Panc1 (cell line): ENCODE measurements at regions not wholly inside any gene's neighbourhood (a gene's known extent, or its start where the extent isn't known, plus 50 kb on each side); places are given as distances from the start of the nearest gene placed in this dataset.
A peak's percentile ranks its signal among the peaks of the same experiment; 100 is the strongest.

Experiments used
- ATAC-seq: fragments of 200-7000 bp; cut with Tn5 transposase; 2 replicates; pipeline ENCODE4 v1.9.1; 2020; ENCODE audit warnings: mild to moderate bottlenecking, moderate library complexity
- BruUV-seq: library from RNA; stranded (reverse); fragments of 400-500 nt; replicated peaks from 2 replicates; lab custom pipeline; 2021; lab: Mats Ljungman, UMichigan
- CTCF ChIA-PET: fragments of 300-600 bp; sonication (Branson Sonifier 250); formaldehyde crosslinking; loops from one replicate; lab custom pipeline; 2022; ENCODE audit warnings: antibody characterized with exemption; lab: Charles Lee
- POLR2A ChIA-PET: fragments of 300-600 bp; sonication (Branson Sonifier 250); formaldehyde crosslinking; loops from one replicate; lab custom pipeline; 2022; ENCODE audit warnings: antibody characterized with exemption; lab: Charles Lee
- DNase-seq: peaks from one replicate; pipeline ENCODE4 v3.0.0-alpha.2; 2010; ENCODE audit warnings: low read depth, low spot score
- H3K27ac ChIP-seq: 2 replicates; pipeline ENCODE4 v1.5.1; 2011; ENCODE audit warnings: mild to moderate bottlenecking, low read length, inconsistent platforms
- H3K27me3 ChIP-seq: fragments of 200-500 bp; sonication (Bioruptor generic); 2 replicates; pipeline ENCODE4 v1.6.0; 2014; ENCODE audit warnings: low read length, inconsistent platforms; ENCODE audit not compliant: control insufficient read depth, insufficient read depth
- H3K36me3 ChIP-seq: fragments of 200-500 bp; sonication (Bioruptor generic); 2 replicates; pipeline ENCODE4 v1.5.1; 2014; ENCODE audit warnings: inconsistent platforms, mild to moderate bottlenecking, low read length, moderate library complexity; ENCODE audit not compliant: control insufficient read depth, insufficient read depth
- H3K4me1 ChIP-seq: 2 replicates; pipeline ENCODE4 v1.5.1; 2011; ENCODE audit warnings: inconsistent platforms, mild to moderate bottlenecking, low read length, moderate library complexity; ENCODE audit not compliant: control insufficient read depth, insufficient read depth
- H3K4me3 ChIP-seq, 2 experiments: 2 replicates each; pipeline ENCODE4 v1.5.1; 2011 to 2012; ENCODE audit warnings: low read depth in 2 of 2, low read length in 2 of 2, mild to moderate bottlenecking in 2 of 2, inconsistent platforms in 1 of 2, moderate library complexity in 1 of 2
- H3K9me3 ChIP-seq: fragments of 200-500 bp; sonication (Bioruptor generic); 2 replicates; pipeline ENCODE4 v1.5.1; 2014; ENCODE audit warnings: low read depth, mild to moderate bottlenecking, inconsistent platforms, low read length, moderate library complexity; ENCODE audit not compliant: control insufficient read depth, insufficient read depth
- POLR2AphosphoS5 ChIP-seq: IDR thresholded peaks from 2 replicates; pipeline ENCODE4 v1.6.1; 2012; ENCODE audit warnings: mild to moderate bottlenecking, low read depth, low read length, moderate library complexity
- SIN3A ChIP-seq: IDR thresholded peaks from 2 replicates; pipeline ENCODE4 v1.6.1; 2012; ENCODE audit warnings: low read depth, mild to moderate bottlenecking, low read length, moderate library complexity, borderline replicate concordance; ENCODE audit not compliant: insufficient read depth
- TCF7L2 ChIP-seq: IDR thresholded peaks from 2 replicates; pipeline ENCODE4 v1.6.1; 2011; ENCODE audit warnings: mild to moderate bottlenecking, low read depth, low read length, inconsistent platforms
- in situ Hi-C: cut with HindIII; loops from 2 replicates; pipeline ENCODE4 v1.10.0; 2016; ENCODE audit warnings: low sequenced_read_pairs, low pct_unique_long_range_greater_than_20kb
- intact Hi-C: fragments of 100-400 bp; cut with micrococcal nuclease; formaldehyde crosslinking; loops from one replicate; pipeline ENCODE4 v1.10.0; 2022; ENCODE audit not compliant: unreplicated experiment
- TF ChIP-seq, protein P1 (sequence below), 2 experiments: IDR thresholded peaks; 2 replicates each; pipeline ENCODE4 v1.6.1; 2011 to 2012; ENCODE audit warnings: low read depth in 2 of 2, control low read depth in 1 of 2, low read length in 1 of 2, mild to moderate bottlenecking in 1 of 2, moderate library complexity in 1 of 2; ENCODE audit not compliant: insufficient read depth in 1 of 2
- TF ChIP-seq, protein P2 (sequence below): fragments of 450-650 bp; IDR thresholded peaks from 2 replicates; pipeline ENCODE4 v1.5.1; 2017; ENCODE audit warnings: mild to moderate bottlenecking

DNA sequence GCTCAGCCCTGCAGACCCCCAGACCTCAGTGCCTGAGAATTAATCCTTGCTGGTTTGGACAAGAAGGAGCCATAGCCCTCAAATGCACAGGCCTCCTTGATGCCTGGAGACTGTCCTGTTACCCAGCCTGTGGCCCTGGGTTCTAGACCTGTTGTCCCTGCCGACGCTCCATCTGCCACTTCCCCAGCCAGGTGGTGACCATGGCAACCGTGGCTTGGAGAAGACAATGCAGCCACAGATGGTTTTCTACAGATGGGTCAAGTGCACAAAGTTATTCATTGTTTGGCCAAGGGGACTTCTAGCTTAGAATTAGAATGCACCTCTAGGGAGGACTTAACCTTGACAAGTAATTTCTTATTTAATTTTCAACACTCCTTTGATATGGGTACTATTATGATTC is 297.1 kb downstream of the UACA start:
- Histone ChIP-seq H3K27ac (peak overlapping the region; percentile 13), H3K4me3 (no peak overlapping the region), H3K4me1 (peaks cover 41% of the 10 kb centered on the region), H3K36me3 (no peaks in the 10 kb centered on the region), H3K9me3 (no peaks in the 10 kb centered on the region), H3K27me3 (no peaks in the 10 kb centered on the region)
- no peak for DNase-seq
- ChIA-PET POLR2A (interaction anchor here (0.6 to 1.1 kb wide), 2 partner anchors 47 to 368 kb away, joined by 3 read pairs; partner anchors contain the start of gene TLE3), CTCF (interaction anchor here (0.9 to 1.7 kb wide), 5 partner anchors 10 to 207 kb away, joined by 3 to 12 read pairs (median 5); no protein-coding TSS in a partner anchor)
- in situ Hi-C loops (no loop called here), intact Hi-C loops (loop anchor here (10.0 kb wide), 1 partner anchor 372 kb away; the partner anchor contains the start of gene TLE3)
- BruUV-seq, result no TSS peak
- no peak for TF ChIP-seq SIN3A
- TF ChIP-seq, protein P1, sequence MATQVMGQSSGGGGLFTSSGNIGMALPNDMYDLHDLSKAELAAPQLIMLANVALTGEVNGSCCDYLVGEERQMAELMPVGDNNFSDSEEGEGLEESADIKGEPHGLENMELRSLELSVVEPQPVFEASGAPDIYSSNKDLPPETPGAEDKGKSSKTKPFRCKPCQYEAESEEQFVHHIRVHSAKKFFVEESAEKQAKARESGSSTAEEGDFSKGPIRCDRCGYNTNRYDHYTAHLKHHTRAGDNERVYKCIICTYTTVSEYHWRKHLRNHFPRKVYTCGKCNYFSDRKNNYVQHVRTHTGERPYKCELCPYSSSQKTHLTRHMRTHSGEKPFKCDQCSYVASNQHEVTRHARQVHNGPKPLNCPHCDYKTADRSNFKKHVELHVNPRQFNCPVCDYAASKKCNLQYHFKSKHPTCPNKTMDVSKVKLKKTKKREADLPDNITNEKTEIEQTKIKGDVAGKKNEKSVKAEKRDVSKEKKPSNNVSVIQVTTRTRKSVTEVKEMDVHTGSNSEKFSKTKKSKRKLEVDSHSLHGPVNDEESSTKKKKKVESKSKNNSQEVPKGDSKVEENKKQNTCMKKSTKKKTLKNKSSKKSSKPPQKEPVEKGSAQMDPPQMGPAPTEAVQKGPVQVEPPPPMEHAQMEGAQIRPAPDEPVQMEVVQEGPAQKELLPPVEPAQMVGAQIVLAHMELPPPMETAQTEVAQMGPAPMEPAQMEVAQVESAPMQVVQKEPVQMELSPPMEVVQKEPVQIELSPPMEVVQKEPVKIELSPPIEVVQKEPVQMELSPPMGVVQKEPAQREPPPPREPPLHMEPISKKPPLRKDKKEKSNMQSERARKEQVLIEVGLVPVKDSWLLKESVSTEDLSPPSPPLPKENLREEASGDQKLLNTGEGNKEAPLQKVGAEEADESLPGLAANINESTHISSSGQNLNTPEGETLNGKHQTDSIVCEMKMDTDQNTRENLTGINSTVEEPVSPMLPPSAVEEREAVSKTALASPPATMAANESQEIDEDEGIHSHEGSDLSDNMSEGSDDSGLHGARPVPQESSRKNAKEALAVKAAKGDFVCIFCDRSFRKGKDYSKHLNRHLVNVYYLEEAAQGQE (IDR thresholded peaks at IDR 0.05; ENCODE audit: insufficient read depth in 1 of 2, low read depth in 2 of 2, low read length in 1 of 2), result no peak
- no peak for TF ChIP-seq POLR2AphosphoS5
- TF ChIP-seq TCF7L2, result no peak
- TF ChIP-seq, protein P2, sequence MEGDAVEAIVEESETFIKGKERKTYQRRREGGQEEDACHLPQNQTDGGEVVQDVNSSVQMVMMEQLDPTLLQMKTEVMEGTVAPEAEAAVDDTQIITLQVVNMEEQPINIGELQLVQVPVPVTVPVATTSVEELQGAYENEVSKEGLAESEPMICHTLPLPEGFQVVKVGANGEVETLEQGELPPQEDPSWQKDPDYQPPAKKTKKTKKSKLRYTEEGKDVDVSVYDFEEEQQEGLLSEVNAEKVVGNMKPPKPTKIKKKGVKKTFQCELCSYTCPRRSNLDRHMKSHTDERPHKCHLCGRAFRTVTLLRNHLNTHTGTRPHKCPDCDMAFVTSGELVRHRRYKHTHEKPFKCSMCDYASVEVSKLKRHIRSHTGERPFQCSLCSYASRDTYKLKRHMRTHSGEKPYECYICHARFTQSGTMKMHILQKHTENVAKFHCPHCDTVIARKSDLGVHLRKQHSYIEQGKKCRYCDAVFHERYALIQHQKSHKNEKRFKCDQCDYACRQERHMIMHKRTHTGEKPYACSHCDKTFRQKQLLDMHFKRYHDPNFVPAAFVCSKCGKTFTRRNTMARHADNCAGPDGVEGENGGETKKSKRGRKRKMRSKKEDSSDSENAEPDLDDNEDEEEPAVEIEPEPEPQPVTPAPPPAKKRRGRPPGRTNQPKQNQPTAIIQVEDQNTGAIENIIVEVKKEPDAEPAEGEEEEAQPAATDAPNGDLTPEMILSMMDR, result no peak
- no peak for ATAC-seq

DNA sequence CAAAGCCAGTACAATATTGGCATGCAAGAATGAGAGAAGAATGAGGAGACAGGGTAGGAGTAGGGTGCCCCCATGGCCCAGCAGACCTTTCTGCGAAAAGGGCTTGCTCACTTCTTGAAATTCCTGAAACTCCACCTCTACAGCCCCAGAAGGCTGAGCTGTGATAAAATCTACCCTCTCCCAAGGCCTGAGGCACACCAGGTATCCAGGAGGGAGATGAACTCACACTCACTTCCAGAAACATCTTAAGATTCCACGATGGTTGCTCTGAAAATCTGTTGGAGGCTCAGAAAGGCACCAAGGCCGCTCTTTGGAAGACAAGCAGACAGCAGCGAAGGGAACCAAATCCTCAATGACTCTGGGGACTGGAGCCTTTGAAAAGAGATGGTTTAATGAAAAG is 297.5 kb downstream of the UACA start:
- CTCF ChIA-PET, result interaction anchor here (1.0 to 1.7 kb wide), 3 partner anchors 23 to 101 kb away, joined by 3 to 12 read pairs (median 6); no protein-coding TSS in a partner anchor

More for the DNA sequence above, 297.5 kb downstream of the UACA start:
- peaks cover 36% of the 10 kb centered on the region for H3K4me1 ChIP-seq
- DNase-seq (no peak), ATAC-seq (no peak)
- no peaks in the 10 kb centered on the region for H3K9me3 ChIP-seq
- no peak overlapping the region for H3K4me3 ChIP-seq
- TF ChIP-seq, protein P2, result no peak
- TF ChIP-seq SIN3A, result no peak
- TF ChIP-seq, protein P1 (IDR thresholded peaks at IDR 0.05; ENCODE audit: insufficient read depth in 1 of 2, low read depth in 2 of 2, low read length in 1 of 2), result no peak
- no peak for TF ChIP-seq TCF7L2
- TF ChIP-seq POLR2AphosphoS5, result no peak
- in situ Hi-C loops, result no loop called here
- BruUV-seq, result no TSS peak
- no peaks in the 10 kb centered on the region for H3K36me3 ChIP-seq
- POLR2A ChIA-PET, result interaction anchor here (0.6 to 1.1 kb wide), 3 partner anchors 31 to 368 kb away, joined by 3 read pairs; partner anchors contain the start of gene TLE3
- no peaks in the 10 kb centered on the region for H3K27me3 ChIP-seq
- intact Hi-C loops, result loop anchor here (10.0 kb wide), 1 partner anchor 371 kb away; the partner anchor contains the start of gene TLE3
- H3K27ac ChIP-seq, result peak overlapping the region; percentile 40
